T-helper 22 cell (primary cell): ENCODE measurements at regions not wholly inside any gene's neighbourhood (a gene's known extent, or its start where the extent isn't known, plus 50 kb on each side); places are given as distances from the start of the nearest gene placed in this dataset.

Source experiments
- DNase-seq: peaks from one replicate; pipeline ENCODE4 v3.0.0-alpha.2; 2020; ENCODE audit warnings: low read depth

GRCh38 chr15:75134748-75135147, 66.9 kb upstream of the C15orf39 start:
- no peak for DNase-seq

- no peak for DNase-seq
Observed at GRCh38 chr15:75136118-75136517, 65.6 kb upstream of the C15orf39 start.

- DNase-seq: no peak
Observed at GRCh38 chr15:75136758-75137157, 64.9 kb upstream of the C15orf39 start.

GRCh38 chr15:75138016-75138999, 63.4 kb upstream of the C15orf39 start:
- DNase-seq: no peak

- no peak for DNase-seq
Observed at GRCh38 chr15:75140080-75140879, 61.4 kb upstream of the C15orf39 start.

- DNase-seq: no peak
Observed at GRCh38 chr15:75142499-75142898, 59.2 kb upstream of the C15orf39 start.

- no peak for DNase-seq
Observed at GRCh38 chr15:75143738-75144334, 57.8 kb upstream of the C15orf39 start.

- DNase-seq: no peak
Observed at GRCh38 chr15:75145027-75145841, 56.4 kb upstream of the C15orf39 start.

- no peak for DNase-seq
Observed at GRCh38 chr15:75148280-75148679, 53.4 kb upstream of the C15orf39 start.

GRCh38 chr15:75149867-75150709, 51.6 kb upstream of the C15orf39 start:
- no peak for DNase-seq

- DNase-seq: no peak
Observed at GRCh38 chr15:75151214-75152128, 50.2 kb upstream of the C15orf39 start.
